Psoas muscle (tissue), 7 donors: ENCODE measurements at regions not wholly inside any gene's neighbourhood (a gene's known extent, or its start where the extent isn't known, plus 50 kb on each side); places are given as distances from the start of the nearest gene placed in this dataset.

Experiments
- ATAC-seq, 4 donors: fragments of 200-7000 bp; cut with Tn5 transposase; one replicate each; pipeline ENCODE4 v1.9.1; 2020; ENCODE audit warnings: moderate library complexity in 3 of 4, mild to moderate bottlenecking in 2 of 4
- DNase-seq, 2 donors: peaks; one replicate each; pipeline ENCODE4 v3.0.0-alpha.2; 2020
- H3K27ac ChIP-seq: fragments of 200-600 bp; one replicate; pipeline ENCODE4 v1.8.0; 2022
- H3K27me3 ChIP-seq, 3 donors: fragments of 200-600 bp in 1 of 3; one replicate each; pipeline versions ENCODE4 v1.6.1 to v1.8.0; 2013 to 2022; ENCODE audit warnings: low read length in 2 of 3, mild to moderate bottlenecking in 2 of 3, moderate library complexity in 1 of 3; ENCODE audit not compliant: insufficient read depth in 3 of 3
- H3K36me3 ChIP-seq, 2 donors: fragments of 200-600 bp in 1 of 2; one replicate each; pipeline versions ENCODE4 v1.6.1 to v1.8.0; 2013 to 2022; ENCODE audit warnings: low read depth in 1 of 2, mild to moderate bottlenecking in 1 of 2, moderate library complexity in 1 of 2; ENCODE audit not compliant: insufficient read depth in 1 of 2
- H3K4me1 ChIP-seq: fragments of 200-600 bp; one replicate; pipeline ENCODE4 v1.8.0; 2022
- H3K4me3 ChIP-seq: fragments of 200-600 bp; one replicate; pipeline ENCODE4 v1.8.0; 2022; ENCODE audit warnings: mild to moderate bottlenecking
- H3K9me3 ChIP-seq: fragments of 200-600 bp; one replicate; pipeline ENCODE4 v1.8.0; 2022
- CTCF ChIP-seq: fragments of 200-600 bp; IDR thresholded peaks from one replicate; pipeline ENCODE4 v1.8.0; 2022; ENCODE audit warnings: antibody characterized with exemption
- WGBS, 3 donors: extraction: QIAGEN DNeasy Blood & Tissue Kit; methylation state at CpG; one replicate each; pipeline versions ENCODE4 v1.1.6 to v1.1.7; 2013; 5-methylcytosine and 5-hydroxymethylcytosine counted together
- intact Hi-C, 2 donors: fragments of 100-400 bp; cut with DNase I; formaldehyde crosslinking; loops; one replicate each; pipeline versions ENCODE4 v1.11.0 to v1.14.2; 2022
- donor health status: healthy with polysubstance abuse.
- donor health status: DM: no; HTN: no; CAD: no; lungs with moderate emphysema.
- donor health status: Bipolar disorder and iron deficiency.
- donor health status: healthy.
- donor health status: DM: yes; HTN: yes; CAD: no.
- donor health status: DM: no; HTN: no; CAD: no.
- donor health status: DM: yes; HTN: yes; CAD: no.

- intact Hi-C loops, result no loop called here
- ATAC-seq, result no peak
- H3K36me3 ChIP-seq, result no peaks in the 10 kb centered on the region
- no peaks in the 10 kb centered on the region for H3K4me1 ChIP-seq
- H3K9me3 ChIP-seq, result no peaks in the 10 kb centered on the region
- no peak overlapping the region for H3K27ac ChIP-seq
- H3K4me3 ChIP-seq, result no peak overlapping the region
- H3K27me3 ChIP-seq, result no peaks in the 10 kb centered on the region
- no peak for TF ChIP-seq CTCF
- no peak for DNase-seq
These were observed 147.5 kb upstream of the MME start for GRCh38 chr3:154932633-154933032.

- Histone ChIP-seq H3K4me1 (no peaks in the 10 kb centered on the region), H3K27me3 (no peaks in the 10 kb centered on the region), H3K36me3 (no peaks in the 10 kb centered on the region), H3K4me3 (no peak overlapping the region), H3K27ac (no peak overlapping the region), H3K9me3 (no peaks in the 10 kb centered on the region)
- no peak for TF ChIP-seq CTCF
- DNase-seq (no peak), ATAC-seq (peak in 1 of 4 donors; percentile 46)
- intact Hi-C loops, result no loop called here
- WGBS, 3 donors, result 36 to 65% (median 44%) methylated on average over 1 of the region's 1 CpG
These were observed 148.6 kb upstream of the MME start for GRCh38 chr3:154931484-154931883.

- Histone ChIP-seq H3K4me3 (no peak overlapping the region), H3K9me3 (no peaks in the 10 kb centered on the region), H3K36me3 (no peaks in the 10 kb centered on the region), H3K4me1 (no peaks in the 10 kb centered on the region), H3K27me3 (no peaks in the 10 kb centered on the region), H3K27ac (no peak overlapping the region)
- intact Hi-C loops, result no loop called here
- no peak for TF ChIP-seq CTCF
- no peak for DNase-seq
- ATAC-seq, result no peak
- WGBS, 3 donors, result 26 to 45% (median 35%) methylated on average over 1 of the region's 1 CpG
These were observed 153.4 kb upstream of the MME start for GRCh38 chr3:154926721-154927120.

GRCh38 chr3:154921351-154921750 lies 158.8 kb upstream of the MME start:
- Histone ChIP-seq H3K27ac (no peak overlapping the region), H3K36me3 (no peaks in the 10 kb centered on the region), H3K9me3 (no peaks in the 10 kb centered on the region), H3K4me1 (no peaks in the 10 kb centered on the region), H3K4me3 (no peak overlapping the region), H3K27me3 (no peaks in the 10 kb centered on the region)
- TF ChIP-seq CTCF, result no peak
- DNase-seq (no peak), ATAC-seq (no peak)
- WGBS, 3 donors, result 92 to 95% (median 94%) methylated on average over 2 of the region's 2 CpGs
- intact Hi-C loops, result no loop called here

GRCh38 chr3:154919226-154919625 lies 160.9 kb upstream of the MME start:
- 29 to 47% (median 37%) methylated on average over 1 of the region's 1 CpG for WGBS, 3 donors
- H3K36me3 ChIP-seq, result no peaks in the 10 kb centered on the region
- no peak overlapping the region for H3K27ac ChIP-seq
- H3K27me3 ChIP-seq, result no peaks in the 10 kb centered on the region
- no peak for DNase-seq
- no peak overlapping the region for H3K4me3 ChIP-seq
- TF ChIP-seq CTCF, result no peak
- no peaks in the 10 kb centered on the region for H3K9me3 ChIP-seq
- H3K4me1 ChIP-seq, result no peaks in the 10 kb centered on the region
- ATAC-seq, result no peak
- intact Hi-C loops, result no loop called here
